SK-N-SH (cell line): ENCODE measurements at regions not wholly inside any gene's neighbourhood (a gene's known extent, or its start where the extent isn't known, plus 50 kb on each side); places are given as distances from the start of the nearest gene placed in this dataset.

ENCODE experiments used
- CTCF ChIA-PET: fragments of 300-600, 350-600 bp; formaldehyde crosslinking; extraction: SDS; loops from one replicate; lab custom pipeline; 2021; lab: Yijun Ruan, JAX
- POLR2A ChIA-PET: fragments of 350-600 bp; sonication (Branson Sonifier 250); formaldehyde crosslinking; extraction: SDS; loops from one replicate; lab custom pipeline; 2020; ENCODE audit warnings: antibody characterized with exemption, inconsistent platforms; lab: Yijun Ruan, JAX
- DNase-seq: peaks from one replicate; pipeline ENCODE4 v3.0.0; 2012
- H2AFZ ChIP-seq: fragments of 200-600 bp; sonication (generic); 2 replicates; pipeline ENCODE4 v1.8.1; 2016; ENCODE audit warnings: antibody characterized with exemption, mild to moderate bottlenecking, low read depth
- H3F3A ChIP-seq: fragments of 200-600 bp; sonication (generic); replicated peaks from 2 replicates; pipeline ENCODE3; 2016; ENCODE audit warnings: antibody characterized with exemption, mild to moderate bottlenecking; ENCODE audit not compliant: insufficient read depth
- H3K27ac ChIP-seq, 2 experiments: fragments of 200-500 bp in 1 of 2; fragments of 200-600 bp in 1 of 2; sonication (Bioruptor generic) in 1 of 2; sonication (generic), shearing (Covaris generic) in 1 of 2; 2 replicates each; pipeline versions ENCODE4 v1.5.1 to v1.6.1; 2014 to 2016; ENCODE audit warnings: low read depth in 2 of 2, inconsistent platforms in 1 of 2, low read length in 1 of 2, mild to moderate bottlenecking in 1 of 2, mixed read lengths in 1 of 2
- H3K27me3 ChIP-seq: fragments of 200-600 bp; sonication (generic), shearing (Covaris generic); 2 replicates; pipeline ENCODE4 v1.6.1; 2016; ENCODE audit warnings: mixed run types; ENCODE audit not compliant: insufficient read depth
- H3K36me3 ChIP-seq, 2 experiments: fragments of 200-500 bp in 1 of 2; fragments of 200-600 bp in 1 of 2; sonication (Bioruptor generic) in 1 of 2; sonication (generic) in 1 of 2; replicated peaks in 1 of 2; 2 replicates each; pipeline versions ENCODE3 to v1.5.1; 2014 to 2016; ENCODE audit warnings: low read length in 1 of 2, mild to moderate bottlenecking in 1 of 2; ENCODE audit not compliant: insufficient read depth in 2 of 2, control insufficient read depth in 1 of 2
- H3K4me1 ChIP-seq, 2 experiments: fragments of 200-500 bp in 1 of 2; fragments of 200-600 bp in 1 of 2; sonication (Bioruptor generic) in 1 of 2; sonication (generic), shearing (Covaris generic) in 1 of 2; 2 replicates each; pipeline versions ENCODE4 v1.5.1 to v1.6.1; 2014 to 2016; ENCODE audit warnings: low read depth in 1 of 2, low read length in 1 of 2, mixed run types in 1 of 2; ENCODE audit not compliant: insufficient read depth in 2 of 2, control insufficient read depth in 1 of 2
- H3K4me2 ChIP-seq: fragments of 200-600 bp; sonication (generic), shearing (Covaris generic); 2 replicates; pipeline ENCODE4 v1.6.1; 2017; ENCODE audit warnings: mixed run types
- H3K4me3 ChIP-seq, 2 experiments: fragments of 200-500 bp in 1 of 2; fragments of 200-600 bp in 1 of 2; sonication (Bioruptor generic) in 1 of 2; sonication (generic), shearing (Covaris generic) in 1 of 2; 2 replicates each; pipeline versions ENCODE4 v1.5.1 to v1.8.1; 2014 to 2016; ENCODE audit warnings: low read depth in 2 of 2, inconsistent platforms in 1 of 2, low read length in 1 of 2, mild to moderate bottlenecking in 1 of 2, mixed read lengths in 1 of 2, moderate library complexity in 1 of 2
- H3K79me2 ChIP-seq: fragments of 200-600 bp; sonication (generic); 2 replicates; pipeline ENCODE4 v1.8.1; 2017; ENCODE audit warnings: mild to moderate bottlenecking; ENCODE audit not compliant: insufficient read depth
- H3K9ac ChIP-seq: fragments of 200-600 bp; sonication (generic); 2 replicates; pipeline ENCODE4 v1.6.1; 2017; ENCODE audit warnings: mixed run types
- H3K9me2 ChIP-seq: fragments of 200-600 bp; sonication (generic); 2 replicates; pipeline ENCODE4 v1.6.1; 2017; ENCODE audit warnings: mixed run types
- H3K9me3 ChIP-seq: fragments of 200-600 bp; sonication (generic); 2 replicates; pipeline ENCODE4 v1.6.1; 2017; ENCODE audit warnings: mixed run types, mild to moderate bottlenecking, moderate library complexity
- H4K20me1 ChIP-seq: fragments of 200-600 bp; sonication (generic); 2 replicates; pipeline ENCODE4 v1.6.1; 2017; ENCODE audit warnings: mild to moderate bottlenecking, mixed run types; ENCODE audit not compliant: insufficient read depth
- CTCF ChIP-seq: fragments of 200-600 bp; sonication (generic); IDR thresholded peaks from 2 replicates; pipeline ENCODE4 v1.6.1; 2017; ENCODE audit warnings: antibody characterized with exemption, mild to moderate bottlenecking, moderate library complexity
- EZH2phosphoT487 ChIP-seq: fragments of 200-600 bp; sonication (generic); IDR thresholded peaks from 2 replicates; pipeline ENCODE4 v1.6.1; 2017; ENCODE audit warnings: low read depth, mixed run types, mild to moderate bottlenecking, antibody characterized with exemption, moderate library complexity, borderline replicate concordance
- FOSL2 ChIP-seq: IDR thresholded peaks from 2 replicates; pipeline ENCODE4 v1.4.0; 2012; ENCODE audit warnings: low read depth, mild to moderate bottlenecking, moderate library complexity, borderline replicate concordance
- FOXJ3 ChIP-seq: sonication (generic); formaldehyde crosslinking; IDR thresholded peaks from 2 replicates; pipeline ENCODE4 v1.5.1; 2020; ENCODE audit warnings: mild to moderate bottlenecking, missing genetic modification reagents
- GABPA ChIP-seq: IDR thresholded peaks from 2 replicates; pipeline ENCODE4 v1.4.0; 2012; ENCODE audit warnings: low read depth, mild to moderate bottlenecking
- GATA2 ChIP-seq: sonication (generic); formaldehyde crosslinking; IDR thresholded peaks from 2 replicates; pipeline ENCODE4 v1.5.0; 2020; ENCODE audit warnings: mild to moderate bottlenecking, missing genetic modification reagents
- JUND ChIP-seq: IDR thresholded peaks from 2 replicates; pipeline ENCODE4 v1.4.0; 2012
- MAX ChIP-seq: IDR thresholded peaks from 2 replicates; pipeline ENCODE4 v1.4.0; 2012; ENCODE audit warnings: low read depth
- NRF1 ChIP-seq: IDR thresholded peaks from 2 replicates; pipeline ENCODE4 v1.6.1; 2012; ENCODE audit warnings: low read depth, mild to moderate bottlenecking, low read length
- POLR2AphosphoS5 ChIP-seq: IDR thresholded peaks from 2 replicates; pipeline ENCODE4 v1.6.1; 2012; ENCODE audit warnings: low read depth, low read length
- RAD21 ChIP-seq: IDR thresholded peaks from 2 replicates; pipeline ENCODE4 v1.6.1; 2012; ENCODE audit warnings: mild to moderate bottlenecking, low read length
- REST ChIP-seq: IDR thresholded peaks from 2 replicates; pipeline ENCODE4 v1.6.1; 2012; ENCODE audit warnings: mild to moderate bottlenecking, low read depth, low read length, moderate library complexity
- TEAD4 ChIP-seq: IDR thresholded peaks from 2 replicates; pipeline ENCODE4 v1.4.0; 2012; ENCODE audit warnings: mild to moderate bottlenecking, borderline replicate concordance; ENCODE audit not compliant: insufficient read depth
- USF1 ChIP-seq: IDR thresholded peaks from 2 replicates; pipeline ENCODE4 v1.4.0; 2012; ENCODE audit warnings: low read depth, borderline replicate concordance
- WGBS: methylation state at CpG from one replicate; pipeline ENCODE4 v1.1.6; 2017; ENCODE audit warnings: low lambda C conversion rate; 5-methylcytosine and 5-hydroxymethylcytosine counted together
- TF ChIP-seq, protein P1 (sequence below): IDR thresholded peaks from 2 replicates; pipeline ENCODE4; 2012

DNA sequence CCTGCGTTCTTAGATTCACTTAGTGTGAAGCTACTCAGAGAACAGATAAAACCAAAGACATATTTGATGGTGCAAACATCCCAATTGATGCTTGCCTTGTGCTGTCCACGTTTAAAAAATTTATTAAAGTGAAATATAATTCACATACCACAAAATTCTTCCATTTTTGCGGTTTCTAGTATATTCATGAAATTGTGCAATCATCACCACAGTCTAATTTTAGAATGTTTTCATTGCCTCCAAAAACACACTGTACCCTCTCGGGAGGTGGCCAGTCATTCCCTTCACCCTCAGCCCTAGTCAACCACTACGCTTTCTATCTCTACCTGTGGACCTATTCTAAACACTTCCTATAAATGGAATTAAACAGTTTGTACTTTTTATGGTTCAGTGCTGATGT, 1109.2 kb downstream of the FLRT2 start:
- Histone ChIP-seq H3K79me2 (no peaks in the 10 kb centered on the region), H3K4me3 (no peak overlapping the region), H3K36me3 (no peaks in the 10 kb centered on the region), H3K4me2 (no peak overlapping the region), H3F3A (no peaks in the 10 kb centered on the region), H3K9me2 (no peaks in the 10 kb centered on the region), H3K9ac (no peak overlapping the region), H3K4me1 (no peaks in the 10 kb centered on the region), H4K20me1 (no peaks in the 10 kb centered on the region), H3K27me3 (no peaks in the 10 kb centered on the region), H3K27ac (no peak overlapping the region), H2AFZ (no peak overlapping the region), H3K9me3 (no peaks in the 10 kb centered on the region)
- TF ChIP-seq JUND (no peak), POLR2AphosphoS5 (no peak), MAX (no peak), REST (no peak), RAD21 (no peak)
- ChIA-PET CTCF (interaction anchor here (1.6 kb wide), 1 partner anchor 15 kb away, joined by 5 read pairs; no protein-coding TSS in a partner anchor), POLR2A (no interaction called here)
- DNase-seq: no peak
- 6% methylated on average over 5 of the region's 5 CpGs for WGBS

GRCh38 chr14:86627080-86627479, 1097.1 kb downstream of the FLRT2 start:
- Histone ChIP-seq H3K9me2 (no peaks in the 10 kb centered on the region), H3K4me1 (no peaks in the 10 kb centered on the region), H3K9ac (no peak overlapping the region)
- DNase-seq: no peak
- TF ChIP-seq FOXJ3: no peak
- no peak for TF ChIP-seq GATA2
- no peak for TF ChIP-seq NRF1
- no peak for TF ChIP-seq JUND
- TF ChIP-seq FOSL2: no peak
- TF ChIP-seq, protein P1, sequence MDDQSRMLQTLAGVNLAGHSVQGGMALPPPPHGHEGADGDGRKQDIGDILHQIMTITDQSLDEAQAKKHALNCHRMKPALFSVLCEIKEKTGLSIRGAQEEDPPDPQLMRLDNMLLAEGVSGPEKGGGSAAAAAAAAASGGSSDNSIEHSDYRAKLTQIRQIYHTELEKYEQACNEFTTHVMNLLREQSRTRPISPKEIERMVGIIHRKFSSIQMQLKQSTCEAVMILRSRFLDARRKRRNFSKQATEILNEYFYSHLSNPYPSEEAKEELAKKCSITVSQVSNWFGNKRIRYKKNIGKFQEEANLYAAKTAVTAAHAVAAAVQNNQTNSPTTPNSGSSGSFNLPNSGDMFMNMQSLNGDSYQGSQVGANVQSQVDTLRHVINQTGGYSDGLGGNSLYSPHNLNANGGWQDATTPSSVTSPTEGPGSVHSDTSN: no peak
- no peak for TF ChIP-seq EZH2phosphoT487
- no peak for TF ChIP-seq CTCF
- TF ChIP-seq REST: no peak
- no peak for TF ChIP-seq TEAD4
- no peak for TF ChIP-seq USF1
- no peak for TF ChIP-seq GABPA
- TF ChIP-seq POLR2AphosphoS5: no peak
- TF ChIP-seq, all 33 proteins: peak for 0
- no peak overlapping the region for H3K4me2 ChIP-seq
- H3K9me3 ChIP-seq: no peaks in the 10 kb centered on the region; the same call in 1 of the 2 replicates
- H3K27me3 ChIP-seq: no peaks in the 10 kb centered on the region
- CTCF ChIA-PET: interaction anchor here (0.6 kb wide), 1 partner anchor 302 kb away, joined by 4 read pairs; no protein-coding TSS in a partner anchor
- H2AFZ ChIP-seq: no peak overlapping the region
- POLR2A ChIA-PET: no interaction called here
- H3K79me2 ChIP-seq: no peaks in the 10 kb centered on the region
- no peak overlapping the region for H3K4me3 ChIP-seq
- H4K20me1 ChIP-seq: no peaks in the 10 kb centered on the region
- H3K36me3 ChIP-seq: no peaks in the 10 kb centered on the region
- no peak overlapping the region for H3K27ac ChIP-seq
- H3F3A ChIP-seq: no peaks in the 10 kb centered on the region
